ENCODE measurements at regions not wholly inside any gene's neighbourhood (a gene's known extent, or its start where the extent isn't known, plus 50 kb on each side); places are given as distances from the start of the nearest gene placed in this dataset.

- TF ChIP-seq RFX5 (IDR thresholded peaks at IDR 0.05; ENCODE audit: low read depth, low read length) (no peak), BHLHE40 (IDR thresholded peaks at IDR 0.05; ENCODE audit: low read depth, low read length) (peak; percentile 14; the same call in 1 of the 2 replicates)
These were observed 116.6 kb upstream of the GRK3 start (continued) for GRCh38 chr22:25447686-25448434.

- Histone ChIP-seq H3K4ac (ENCODE audit: low read depth, low read length) (peak overlapping the region; percentile 75), H4K91ac (ENCODE audit: insufficient read depth, low read depth, low read length) (peak overlapping the region; percentile 29; the same call in 1 of the 2 replicates), H2BK20ac (ENCODE audit: low read depth, low read length) (no peak overlapping the region), H3K27me3 (ENCODE audit: control insufficient read depth, insufficient read depth, low read length) (no peaks in the 10 kb centered on the region), H2AK5ac (ENCODE audit: low read depth, low read length) (peak overlapping the region; percentile 41), H3K9me1 (ENCODE audit: insufficient read depth, low read length) (no peaks in the 10 kb centered on the region), H2BK120ac (ENCODE audit: low read depth, low read length) (no peak overlapping the region), H4K5ac (ENCODE audit: low read depth, low read length) (peak overlapping the region; percentile 1), H4K8ac (ENCODE audit: low read depth in 2 of 2, low read length in 2 of 2) (peak overlapping the region; percentile 54 to 89), H3K36me3 (ENCODE audit: control insufficient read depth, insufficient read depth, low read length) (0 out of 2 replicates have a peak, but pooled peaks cover 2% of the 10 kb centered on the region), H2BK5ac (ENCODE audit: low read depth, low read length, poor library complexity, severe bottlenecking) (peak overlapping the region; percentile 71), H3K4me2 (ENCODE audit: low read depth, low read length) (peak overlapping the region; percentile 98), H3K9ac (ENCODE audit: low read depth, low read length) (peak overlapping the region; percentile 93), H3K56ac (ENCODE audit: extremely low read depth, insufficient read depth, low read length) (peak overlapping the region; percentile 82), H3K23ac (ENCODE audit: low read depth, low read length) (peak overlapping the region; percentile 67), H4K20me1 (ENCODE audit: insufficient read depth, low read length) (peaks cover 36% of the 10 kb centered on the region), H3K14ac (replicated peaks; ENCODE audit: low read depth, low read length) (peak overlapping the region; percentile 79; the same call in 1 of the 2 replicates), H3K4me3 (ENCODE audit: insufficient read depth, low read depth, low read length) (peak overlapping the region; percentile 69), H3K9me3 (ENCODE audit: control insufficient read depth, insufficient read depth, low read length) (no peaks in the 10 kb centered on the region), H2BK15ac (ENCODE audit: low read depth, low read length) (no peak overlapping the region), H3K27ac (ENCODE audit: insufficient read depth, low read length) (peak overlapping the region; percentile 84), H3K4me1 (ENCODE audit: control insufficient read depth, insufficient read depth, low read length) (peaks cover 15% of the 10 kb centered on the region), H3K18ac (ENCODE audit: low read depth, low read length) (no peak overlapping the region), H2AFZ (replicated peaks; ENCODE audit: low read length, poor library complexity) (peak overlapping the region; percentile 29), H3K79me1 (ENCODE audit: low read depth in 1 of 2, low read length in 2 of 2) (peaks cover 2 to 40% of the 10 kb centered on the region in 2 experiments), H2AK9ac (replicated peaks; ENCODE audit: low read depth, low read length, poor library complexity) (peak overlapping the region; percentile 93)
- no TSS peak for BruUV-seq (replicated peaks)
- dilution Hi-C loops (cut with HindIII; ENCODE audit: low sequenced_read_pairs, unreplicated experiment): no loop called here
- DNase-seq (peak; percentile 47), ATAC-seq (ENCODE audit: low read depth) (peak; percentile 31)
- CTCF ChIA-PET: interaction anchor here (0.6 kb wide), 1 partner anchor 29 kb away, joined by 3 read pairs; no protein-coding TSS in a partner anchor
- no CpG with 5 or more reads among the region's 16 CpGs for WGBS, 2 experiments (ENCODE audit: extremely low coverage in 2 of 2, insufficient read length in 1 of 2)
- in situ Hi-C loops (cut with MboI; ENCODE audit: low sequenced_read_pairs): no loop called here
- POLR2A ChIA-PET (ENCODE audit: unreplicated experiment): no interaction called here
- TF ChIP-seq SMC3 (IDR thresholded peaks at IDR 0.05; ENCODE audit: low read depth, low read length): no peak
- TF ChIP-seq POLR2A (IDR thresholded peaks at IDR 0.05; ENCODE audit: low read depth, low read length): no peak
- peak; percentile 39; the same call in 1 of the 2 replicates for TF ChIP-seq USF2 (IDR thresholded peaks at IDR 0.05; ENCODE audit: low read depth, low read length)
- peak; percentile 18; the same call in 1 of the 2 replicates for TF ChIP-seq MAZ (IDR thresholded peaks at IDR 0.05; ENCODE audit: borderline replicate concordance, low read depth, low read length)
- TF ChIP-seq MXI1 (IDR thresholded peaks at IDR 0.05; ENCODE audit: borderline replicate concordance, low read depth, low read length): peak; percentile 33; the same call in 1 of the 2 replicates
- intact Hi-C loops (cut with micrococcal nuclease): loop anchor here (1.0 to 5.0 kb wide), 5 partner anchors 46 to 324 kb away; no protein-coding TSS in a partner anchor
These were observed 115.9 kb upstream of the GRK3 start for GRCh38 chr22:25448435-25449051.

Measured in IMR-90 (cell line).